ENCODE measurements at regions not wholly inside any gene's neighbourhood (a gene's known extent, or its start where the extent isn't known, plus 50 kb on each side); places are given as distances from the start of the nearest gene placed in this dataset.

- peak overlapping the region in 1 of 5 donors; percentile 38 for H3K27ac ChIP-seq
- peak in 1 of 2 donors; percentile 36 for DNase-seq
Measured at GRCh38 chrX:55326985-55327384, 62.3 kb upstream of the PAGE3 start.

GRCh38 chrX:55335296-55335695 lies 70.6 kb upstream of the PAGE3 start:
- Histone ChIP-seq H3K36me3 (no peaks in the 10 kb centered on the region), H3K27me3 (no peaks in the 10 kb centered on the region), H3K27ac (no peak overlapping the region), H3K4me3 (no peak overlapping the region), H3K4me1 (no peaks in the 10 kb centered on the region), H3K9me3 (no peaks in the 10 kb centered on the region)
- DNase-seq = no peak
- intact Hi-C loops (cut with DNase I; ENCODE audit: low total_unique reads) = no loop called here
- no peak for TF ChIP-seq EP300 (IDR thresholded peaks at IDR 0.05)
- TF ChIP-seq CTCF (IDR thresholded peaks at IDR 0.05) = no peak
- TF ChIP-seq POLR2AphosphoS5 (IDR thresholded peaks at IDR 0.05) = no peak
- no peak for TF ChIP-seq POLR2A (IDR thresholded peaks at IDR 0.05)
- WGBS, 5 donors = 30 to 81% (median 73%) methylated on average over 1 of the region's 1 CpG

More at GRCh38 chrX:55326985-55327384, 62.3 kb upstream of the PAGE3 start:
- Histone ChIP-seq H3K4me1 (no peaks in the 10 kb centered on the region), H3K9me3 (peaks cover 0 to 18% (median 6%) of the 10 kb centered on the region in 4 donors), H3K36me3 (no peaks in the 10 kb centered on the region), H3K27me3 (peaks cover 0 to 7% (median 5%) of the 10 kb centered on the region in 3 donors), H3K4me3 (no peak overlapping the region)
- WGBS, 5 donors = 66 to 74% (median 73%) methylated on average over 5 of the region's 5 CpGs
- intact Hi-C loops (cut with DNase I; ENCODE audit: low total_unique reads) = no loop called here
- TF ChIP-seq CTCF (IDR thresholded peaks at IDR 0.05) (no peak), EP300 (IDR thresholded peaks at IDR 0.05) (no peak), POLR2AphosphoS5 (IDR thresholded peaks at IDR 0.05) (no peak), POLR2A (IDR thresholded peaks at IDR 0.05) (no peak)

- intact Hi-C loops (cut with DNase I; ENCODE audit: low total_unique reads) = no loop called here
- TF ChIP-seq POLR2AphosphoS5 (IDR thresholded peaks at IDR 0.05) (no peak), POLR2A (IDR thresholded peaks at IDR 0.05) (no peak), CTCF (IDR thresholded peaks at IDR 0.05) (no peak), EP300 (IDR thresholded peaks at IDR 0.05) (no peak)
- no peak overlapping the region for H3K27ac ChIP-seq
- peak in 1 of 2 donors; percentile 7 for DNase-seq
- H3K27me3 ChIP-seq = no peaks in the 10 kb centered on the region
- no peaks in the 10 kb centered on the region for H3K9me3 ChIP-seq
- H3K4me1 ChIP-seq = no peaks in the 10 kb centered on the region
- H3K4me3 ChIP-seq = no peak overlapping the region
- no peaks in the 10 kb centered on the region for H3K36me3 ChIP-seq
Measured at GRCh38 chrX:55336176-55336575, 71.5 kb upstream of the PAGE3 start.

GRCh38 chrX:55340896-55341433 lies 76.2 kb upstream of the PAGE3 start:
- TF ChIP-seq POLR2AphosphoS5 (IDR thresholded peaks at IDR 0.05) = no peak
- no peak for TF ChIP-seq EP300 (IDR thresholded peaks at IDR 0.05)
- no peak for TF ChIP-seq CTCF (IDR thresholded peaks at IDR 0.05)
- TF ChIP-seq POLR2A (IDR thresholded peaks at IDR 0.05) = no peak
- peak in 1 of 2 donors; percentile 8 for DNase-seq
- no peaks in the 10 kb centered on the region for H3K4me1 ChIP-seq
- peaks cover 0 to 12% (median 0%) of the 10 kb centered on the region in 3 donors for H3K27me3 ChIP-seq
- 73 to 96% (median 77%) methylated on average over 4 of the region's 4 CpGs for WGBS, 5 donors
- no peaks in the 10 kb centered on the region for H3K36me3 ChIP-seq
- H3K9me3 ChIP-seq = no peaks in the 10 kb centered on the region
- no peak overlapping the region for H3K27ac ChIP-seq
- H3K4me3 ChIP-seq = no peak overlapping the region
- intact Hi-C loops (cut with DNase I; ENCODE audit: low total_unique reads) = no loop called here

Data from stomach (tissue), 8 donors.